GM23248 (cell line): ENCODE measurements at regions not wholly inside any gene's neighbourhood (a gene's known extent, or its start where the extent isn't known, plus 50 kb on each side); places are given as distances from the start of the nearest gene placed in this dataset.

Experiments used
- EZH2 ChIP-seq: fragments of 200-600 bp; sonication (generic); IDR thresholded peaks from 2 replicates; pipeline ENCODE4 v1.6.1; 2018; ENCODE audit warnings: antibody characterized with exemption, mild to moderate bottlenecking; ENCODE audit not compliant: insufficient read depth, poor library complexity, severe bottlenecking
- EZH2phosphoT487 ChIP-seq: fragments of 200-600 bp; sonication (generic); IDR thresholded peaks from 2 replicates; pipeline ENCODE4 v1.6.1; 2018; ENCODE audit warnings: antibody characterized with exemption, moderate library complexity, mild to moderate bottlenecking, low read depth; ENCODE audit not compliant: insufficient read depth

GRCh38 chr7:94270772-94271171, 123.9 kb upstream of the COL1A2 start:
- TF ChIP-seq EZH2 (no peak), EZH2phosphoT487 (no peak)
